ENCODE measurements at regions not wholly inside any gene's neighbourhood (a gene's known extent, or its start where the extent isn't known, plus 50 kb on each side); places are given as distances from the start of the nearest gene placed in this dataset.

GRCh38 chr1:105556266-105556665, 1500.2 kb upstream of the PRMT6 start:
- no peak for DNase-seq
- Histone ChIP-seq H3K27me3 (ENCODE audit: low read depth) (no peaks in the 10 kb centered on the region), H3K27ac (replicated peaks) (no peak overlapping the region), H3K4me3 (no peak overlapping the region), H3K4me1 (no peaks in the 10 kb centered on the region), H3K9me3 (replicated peaks) (peaks cover 14% of the 10 kb centered on the region), H3K36me3 (no peaks in the 10 kb centered on the region)
- TF ChIP-seq CTCF (IDR thresholded peaks at IDR 0.05; ENCODE audit: borderline replicate concordance), result no peak
- intact Hi-C loops (cut with micrococcal nuclease), result no loop called here

GRCh38 chr1:105558023-105558422, 1498.5 kb upstream of the PRMT6 start:
- no peak for TF ChIP-seq CTCF (IDR thresholded peaks at IDR 0.05; ENCODE audit: borderline replicate concordance)
- Histone ChIP-seq H3K36me3 (no peaks in the 10 kb centered on the region), H3K4me1 (no peaks in the 10 kb centered on the region), H3K27ac (replicated peaks) (no peak overlapping the region), H3K4me3 (no peak overlapping the region), H3K9me3 (replicated peaks) (peaks cover 15% of the 10 kb centered on the region), H3K27me3 (ENCODE audit: low read depth) (no peaks in the 10 kb centered on the region)
- intact Hi-C loops (cut with micrococcal nuclease), result no loop called here
- no peak for DNase-seq

GRCh38 chr1:105565006-105565405, 1491.5 kb upstream of the PRMT6 start:
- H3K4me3 ChIP-seq, result no peak overlapping the region
- no peak for TF ChIP-seq CTCF (IDR thresholded peaks at IDR 0.05; ENCODE audit: borderline replicate concordance)
- no peaks in the 10 kb centered on the region for H3K4me1 ChIP-seq
- H3K9me3 ChIP-seq (replicated peaks), result peaks cover 15% of the 10 kb centered on the region
- intact Hi-C loops (cut with micrococcal nuclease), result no loop called here
- no peaks in the 10 kb centered on the region for H3K27me3 ChIP-seq (ENCODE audit: low read depth)
- no peak for DNase-seq
- no peak overlapping the region for H3K27ac ChIP-seq (replicated peaks)
- no peaks in the 10 kb centered on the region for H3K36me3 ChIP-seq

GRCh38 chr1:105585791-105586190, 1470.7 kb upstream of the PRMT6 start:
- intact Hi-C loops (cut with micrococcal nuclease), result no loop called here
- Histone ChIP-seq H3K27me3 (ENCODE audit: low read depth) (no peaks in the 10 kb centered on the region), H3K9me3 (replicated peaks) (peaks cover 24% of the 10 kb centered on the region), H3K4me1 (no peaks in the 10 kb centered on the region), H3K27ac (replicated peaks) (no peak overlapping the region), H3K4me3 (no peak overlapping the region), H3K36me3 (no peaks in the 10 kb centered on the region)
- DNase-seq, result no peak
- no peak for TF ChIP-seq CTCF (IDR thresholded peaks at IDR 0.05; ENCODE audit: borderline replicate concordance)

GRCh38 chr1:105591681-105592080, 1464.8 kb upstream of the PRMT6 start:
- Histone ChIP-seq H3K27ac (replicated peaks) (no peak overlapping the region), H3K36me3 (no peaks in the 10 kb centered on the region), H3K27me3 (ENCODE audit: low read depth) (no peaks in the 10 kb centered on the region), H3K4me1 (no peaks in the 10 kb centered on the region), H3K4me3 (no peak overlapping the region), H3K9me3 (replicated peaks) (peaks cover 7% of the 10 kb centered on the region)
- no peak for TF ChIP-seq CTCF (IDR thresholded peaks at IDR 0.05; ENCODE audit: borderline replicate concordance)
- DNase-seq, result no peak
- intact Hi-C loops (cut with micrococcal nuclease), result no loop called here

- Histone ChIP-seq H3K9me3 (replicated peaks) (no peaks in the 10 kb centered on the region), H3K4me1 (no peaks in the 10 kb centered on the region), H3K36me3 (no peaks in the 10 kb centered on the region), H3K27me3 (ENCODE audit: low read depth) (no peaks in the 10 kb centered on the region), H3K4me3 (no peak overlapping the region), H3K27ac (replicated peaks) (no peak overlapping the region)
- no peak for DNase-seq
- TF ChIP-seq CTCF (IDR thresholded peaks at IDR 0.05; ENCODE audit: borderline replicate concordance), result peak; percentile 19
- intact Hi-C loops (cut with micrococcal nuclease), result no loop called here
Measured at GRCh38 chr1:105608713-105609112, 1447.8 kb upstream of the PRMT6 start.

Data from left ventricle myocardium inferior (tissue), 1 donor.